BE2C (cell line): ENCODE measurements at regions not wholly inside any gene's neighbourhood (a gene's known extent, or its start where the extent isn't known, plus 50 kb on each side); places are given as distances from the start of the nearest gene placed in this dataset.

ENCODE experiments used
- DNase-seq: peaks from one replicate; pipeline ENCODE4 v3.0.0-alpha.2; 2020
- H3K27me3 ChIP-seq: fragments of 250-450 bp; sonication (Bioruptor Pico); 2 replicates; pipeline ENCODE4 v1.5.1; 2020; ENCODE audit warnings: mild to moderate bottlenecking
- H3K36me3 ChIP-seq: fragments of 250-450 bp; sonication (Bioruptor Pico); 2 replicates; pipeline ENCODE4 v1.5.1; 2020; ENCODE audit warnings: mild to moderate bottlenecking
- H3K4me1 ChIP-seq: fragments of 250-450 bp; sonication (Bioruptor Pico); 2 replicates; pipeline ENCODE4 v1.5.1; 2020
- H3K4me3 ChIP-seq: 2 replicates; pipeline ENCODE4 v1.5.1; 2011; ENCODE audit warnings: low read depth, low read length
- H3K9me3 ChIP-seq: fragments of 250-450 bp; sonication (Bioruptor Pico); 2 replicates; pipeline ENCODE4 v1.5.1; 2020
- TF ChIP-seq, protein P1 (sequence below): IDR thresholded peaks from 2 replicates; pipeline ENCODE4 v1.5.1; 2012; ENCODE audit warnings: mild to moderate bottlenecking, low read depth, low read length

DNA sequence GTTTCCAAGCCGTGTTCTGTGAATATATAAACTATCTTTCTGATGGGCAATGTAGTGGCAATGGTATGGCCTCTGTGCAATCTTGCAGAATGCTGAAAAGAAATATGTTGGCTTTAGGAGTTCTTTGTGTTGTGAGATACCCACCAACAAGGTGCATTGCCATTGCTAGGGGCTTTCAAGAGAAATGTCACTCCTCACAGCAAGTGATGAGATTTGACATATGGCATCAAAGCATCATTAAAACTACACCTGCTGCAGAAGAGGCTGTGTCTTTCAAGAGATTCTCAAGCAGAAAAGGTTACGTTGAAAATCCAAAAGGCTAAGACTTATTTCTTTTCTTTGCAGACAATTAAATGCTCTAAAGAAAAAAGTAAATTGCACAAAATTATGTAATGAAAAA, 1110.8 kb downstream of the CBLN2 start:
- Histone ChIP-seq H3K4me1 (no peaks in the 10 kb centered on the region), H3K36me3 (no peaks in the 10 kb centered on the region), H3K9me3 (no peaks in the 10 kb centered on the region), H3K4me3 (no peak overlapping the region), H3K27me3 (no peaks in the 10 kb centered on the region)
- TF ChIP-seq, protein P1, sequence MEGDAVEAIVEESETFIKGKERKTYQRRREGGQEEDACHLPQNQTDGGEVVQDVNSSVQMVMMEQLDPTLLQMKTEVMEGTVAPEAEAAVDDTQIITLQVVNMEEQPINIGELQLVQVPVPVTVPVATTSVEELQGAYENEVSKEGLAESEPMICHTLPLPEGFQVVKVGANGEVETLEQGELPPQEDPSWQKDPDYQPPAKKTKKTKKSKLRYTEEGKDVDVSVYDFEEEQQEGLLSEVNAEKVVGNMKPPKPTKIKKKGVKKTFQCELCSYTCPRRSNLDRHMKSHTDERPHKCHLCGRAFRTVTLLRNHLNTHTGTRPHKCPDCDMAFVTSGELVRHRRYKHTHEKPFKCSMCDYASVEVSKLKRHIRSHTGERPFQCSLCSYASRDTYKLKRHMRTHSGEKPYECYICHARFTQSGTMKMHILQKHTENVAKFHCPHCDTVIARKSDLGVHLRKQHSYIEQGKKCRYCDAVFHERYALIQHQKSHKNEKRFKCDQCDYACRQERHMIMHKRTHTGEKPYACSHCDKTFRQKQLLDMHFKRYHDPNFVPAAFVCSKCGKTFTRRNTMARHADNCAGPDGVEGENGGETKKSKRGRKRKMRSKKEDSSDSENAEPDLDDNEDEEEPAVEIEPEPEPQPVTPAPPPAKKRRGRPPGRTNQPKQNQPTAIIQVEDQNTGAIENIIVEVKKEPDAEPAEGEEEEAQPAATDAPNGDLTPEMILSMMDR = no peak
- DNase-seq = no peak

DNA sequence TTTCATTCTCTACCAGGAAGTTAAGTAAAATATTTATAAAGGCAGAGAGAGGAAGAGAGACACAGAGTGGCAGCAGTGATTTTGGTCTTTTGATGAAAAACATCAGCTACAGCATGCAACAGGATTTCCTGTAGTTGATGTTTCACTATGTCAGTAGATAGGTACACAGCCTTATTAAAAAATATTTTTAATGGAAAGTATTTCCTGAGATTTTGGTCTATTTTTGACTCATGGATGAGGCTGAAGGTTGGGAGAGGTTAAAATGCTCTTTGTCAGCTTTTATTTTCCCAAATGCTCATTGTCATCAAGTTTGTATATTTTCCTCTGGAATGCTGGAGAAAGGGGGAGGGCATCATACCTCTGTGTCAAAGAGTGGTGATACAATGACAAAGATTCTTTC, 1112.5 kb downstream of the CBLN2 start:
- H3K36me3 ChIP-seq = no peaks in the 10 kb centered on the region
- DNase-seq = no peak
- H3K4me1 ChIP-seq = no peaks in the 10 kb centered on the region
- TF ChIP-seq, protein P1 = no peak
- no peaks in the 10 kb centered on the region for H3K27me3 ChIP-seq
- no peaks in the 10 kb centered on the region for H3K9me3 ChIP-seq
- no peak overlapping the region for H3K4me3 ChIP-seq

DNA sequence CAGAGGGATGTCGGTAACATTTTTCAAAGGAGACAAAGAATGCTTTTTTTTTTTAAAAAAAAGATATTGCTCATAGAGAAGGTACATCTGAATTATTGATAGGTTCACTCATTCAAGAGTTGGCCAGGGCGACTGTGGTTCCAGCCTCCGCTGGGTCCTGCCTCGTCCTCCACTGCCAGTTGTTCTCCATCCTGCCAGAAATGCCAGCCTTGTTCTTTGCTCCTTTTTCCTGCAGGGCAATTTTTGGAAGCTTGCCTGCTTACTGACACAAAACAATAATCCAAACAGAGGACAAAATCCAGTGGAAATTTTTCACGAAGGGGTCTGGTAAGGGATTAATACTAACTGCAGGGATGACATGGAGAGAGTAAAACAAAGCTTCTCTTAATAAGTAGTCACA, 1113.0 kb downstream of the CBLN2 start:
- no peaks in the 10 kb centered on the region for H3K27me3 ChIP-seq
- no peaks in the 10 kb centered on the region for H3K36me3 ChIP-seq
- no peaks in the 10 kb centered on the region for H3K4me1 ChIP-seq
- no peaks in the 10 kb centered on the region for H3K9me3 ChIP-seq
- H3K4me3 ChIP-seq = no peak overlapping the region
- TF ChIP-seq, protein P1 = no peak
- DNase-seq = no peak

DNA sequence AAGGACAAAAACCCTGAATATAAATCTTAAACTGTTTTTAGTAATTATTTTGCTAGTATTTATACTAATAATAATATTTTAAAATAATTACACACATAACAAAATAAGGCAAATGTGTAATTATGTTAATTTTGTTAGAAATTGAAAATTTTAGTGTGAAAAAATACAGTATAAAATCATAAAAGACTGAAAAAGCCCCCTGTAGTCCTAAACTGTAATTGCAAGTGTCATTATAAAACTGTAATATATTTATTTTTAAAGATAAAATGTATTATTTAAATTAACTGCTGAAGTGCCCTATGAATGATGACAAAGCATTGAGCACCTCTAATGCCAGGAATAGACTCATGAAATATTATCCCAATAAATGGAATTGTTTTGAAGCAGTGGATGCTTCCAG, 1117.7 kb downstream of the CBLN2 start:
- no peak overlapping the region for H3K4me3 ChIP-seq
- H3K36me3 ChIP-seq = no peaks in the 10 kb centered on the region
- H3K4me1 ChIP-seq = no peaks in the 10 kb centered on the region
- H3K9me3 ChIP-seq = no peaks in the 10 kb centered on the region
- H3K27me3 ChIP-seq = no peaks in the 10 kb centered on the region
- TF ChIP-seq, protein P1 = no peak
- DNase-seq = no peak

DNA sequence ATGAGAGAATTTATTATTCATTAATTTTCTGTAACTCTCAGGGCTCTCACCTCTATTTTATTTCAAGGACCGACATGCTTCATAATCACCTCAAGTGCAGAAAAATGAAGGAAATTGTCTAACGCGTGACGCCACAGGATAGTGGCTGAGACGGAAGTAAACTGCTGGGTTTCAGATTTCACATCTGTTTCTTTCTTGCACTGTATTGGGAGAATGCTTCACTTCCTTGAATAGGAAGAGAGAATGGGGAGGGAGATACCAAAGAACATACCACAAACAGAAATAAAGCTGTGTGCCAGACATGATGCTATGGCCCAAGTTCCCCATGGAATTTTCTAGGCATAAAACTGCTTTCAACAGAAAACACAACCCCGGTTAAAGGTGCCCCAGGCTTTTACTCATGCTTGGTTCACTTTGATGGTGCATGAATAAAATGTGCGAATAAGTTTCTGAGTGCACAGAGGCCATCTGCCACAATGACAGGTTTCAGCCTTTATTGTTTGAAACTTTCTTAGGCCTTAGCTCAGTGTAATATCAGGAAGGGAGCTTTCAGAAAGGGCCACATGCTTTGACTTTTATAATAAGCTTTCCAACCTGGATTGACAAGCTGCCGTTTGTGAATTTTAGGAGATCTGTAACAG, 1116.4 kb downstream of the SOCS6 start:
- Histone ChIP-seq H3K4me3 (no peak overlapping the region), H3K27me3 (no peaks in the 10 kb centered on the region)

DNA sequence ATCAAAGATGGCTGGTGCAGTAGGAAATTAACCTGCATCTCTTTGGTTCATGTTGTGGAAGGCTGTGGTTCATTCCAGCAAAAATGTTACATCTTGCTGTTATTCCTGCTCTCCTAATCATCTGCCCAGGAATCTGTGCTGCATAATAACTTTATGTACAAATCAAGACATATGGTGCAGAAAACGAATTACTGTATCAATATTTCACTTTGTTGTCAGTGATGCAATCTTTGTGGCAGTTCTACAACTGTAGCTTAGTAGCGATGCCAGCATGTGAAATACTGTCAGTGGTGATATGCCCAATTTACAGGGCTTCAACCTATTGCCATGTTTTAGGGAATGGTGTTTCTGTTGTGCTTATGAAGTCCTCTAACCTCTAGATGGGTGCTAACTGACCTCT, 1114.7 kb downstream of the SOCS6 start:
- no peaks in the 10 kb centered on the region for H3K9me3 ChIP-seq
- no peak overlapping the region for H3K4me3 ChIP-seq
- H3K27me3 ChIP-seq = no peaks in the 10 kb centered on the region
- DNase-seq = no peak
- H3K36me3 ChIP-seq = no peaks in the 10 kb centered on the region
- H3K4me1 ChIP-seq = no peaks in the 10 kb centered on the region
- TF ChIP-seq, protein P1 = no peak

More for the DNA sequence above, 1116.4 kb downstream of the SOCS6 start:
- no peak for DNase-seq
- H3K4me1 ChIP-seq = no peaks in the 10 kb centered on the region
- no peaks in the 10 kb centered on the region for H3K36me3 ChIP-seq
- no peaks in the 10 kb centered on the region for H3K9me3 ChIP-seq
- TF ChIP-seq, protein P1 = no peak
